GM12865 (cell line): ENCODE measurements at regions not wholly inside any gene's neighbourhood (a gene's known extent, or its start where the extent isn't known, plus 50 kb on each side); places are given as distances from the start of the nearest gene placed in this dataset.
A peak's percentile ranks its signal among the peaks of the same experiment; 100 is the strongest.

Experiments used
- DNase-seq: peaks from one replicate; pipeline ENCODE4 v3.0.0; 2010; ENCODE audit warnings: low read depth
- H3K4me3 ChIP-seq: 2 replicates; pipeline ENCODE4 v1.5.1; 2011; ENCODE audit warnings: mild to moderate bottlenecking, low read depth, low read length, control low read depth
- CTCF ChIP-seq: IDR thresholded peaks from 2 replicates; pipeline ENCODE4 v1.5.1; 2011; ENCODE audit warnings: low read length, control low read depth, low read depth, inconsistent platforms; ENCODE audit not compliant: insufficient read depth; ENCODE audit errors: missing control alignments

GRCh38 chr7:106793015-106793975 lies 71.8 kb upstream of the PIK3CG start:
- TF ChIP-seq CTCF: peak; percentile 48
- peak; percentile 58 for DNase-seq
- H3K4me3 ChIP-seq: no peak overlapping the region

- no peak for TF ChIP-seq CTCF
- no peak overlapping the region for H3K4me3 ChIP-seq
- DNase-seq: peak; percentile 4
Observed at GRCh38 chr7:106794276-106795083, 70.6 kb upstream of the PIK3CG start.

DNA sequence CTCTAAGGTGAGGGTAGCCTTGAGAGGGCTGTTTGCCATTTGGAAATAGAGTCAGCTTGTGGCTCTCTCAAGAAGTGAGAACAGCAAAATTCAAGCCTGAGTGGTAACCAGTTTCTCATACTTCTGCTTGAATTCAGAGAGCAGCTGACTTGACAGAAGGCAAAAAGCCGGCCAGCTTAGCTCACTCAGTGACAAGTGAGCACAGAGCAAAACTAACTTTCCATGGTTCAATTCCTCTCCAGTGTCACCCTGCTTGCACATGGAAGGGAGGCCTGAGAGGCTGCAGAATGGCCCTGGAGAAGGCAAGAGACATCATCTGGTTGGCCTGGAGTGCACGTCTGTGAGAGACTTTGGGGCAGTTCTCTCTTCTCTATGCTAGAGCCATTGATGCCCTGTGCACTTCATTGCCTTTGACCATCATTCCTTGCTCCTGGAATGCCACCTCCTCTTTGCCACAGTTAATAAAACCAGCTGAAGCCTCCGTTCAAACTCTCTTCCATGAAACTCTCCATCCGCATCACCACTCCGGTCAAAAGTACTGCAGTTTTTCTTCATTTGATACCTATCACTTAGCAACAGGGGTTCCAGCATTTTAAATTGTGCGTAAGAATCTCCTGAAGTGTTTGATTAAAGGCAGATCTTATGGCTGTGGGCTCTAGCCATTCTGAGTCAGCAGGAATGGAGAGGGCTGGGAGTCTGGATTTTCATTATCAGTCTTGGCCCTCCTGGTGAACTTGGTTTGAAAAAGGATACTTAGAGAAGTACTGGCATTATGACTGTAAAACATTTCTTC lies 69.8 kb upstream of the PIK3CG start:
- H3K4me3 ChIP-seq: no peak overlapping the region
- peak; percentile 18 for DNase-seq
- no peak for TF ChIP-seq CTCF

GRCh38 chr7:106795877-106796231 lies 69.2 kb upstream of the PIK3CG start:
- TF ChIP-seq CTCF: no peak
- no peak overlapping the region for H3K4me3 ChIP-seq
- DNase-seq: peak; percentile 68

DNA sequence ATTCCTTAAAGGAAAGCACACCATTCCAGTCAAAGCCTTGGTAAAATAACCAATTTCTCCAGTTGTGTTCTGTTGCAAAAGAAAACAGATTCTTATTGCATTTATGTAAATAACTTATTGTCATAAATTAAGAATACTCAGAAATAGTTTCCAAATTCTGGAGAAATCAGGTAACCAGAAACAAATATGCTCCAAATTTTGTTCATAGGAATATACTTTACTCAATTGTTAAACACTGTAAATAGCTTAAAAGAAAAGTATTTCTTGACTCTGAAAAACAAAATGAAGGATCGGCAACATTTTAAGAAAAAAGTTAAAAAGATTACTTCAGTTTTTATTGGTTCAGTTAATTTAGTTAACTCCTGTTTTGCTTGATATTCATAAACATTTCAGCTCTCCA lies 67.1 kb upstream of the PIK3CG start:
- DNase-seq: no peak
- no peak overlapping the region for H3K4me3 ChIP-seq
- no peak for TF ChIP-seq CTCF

DNA sequence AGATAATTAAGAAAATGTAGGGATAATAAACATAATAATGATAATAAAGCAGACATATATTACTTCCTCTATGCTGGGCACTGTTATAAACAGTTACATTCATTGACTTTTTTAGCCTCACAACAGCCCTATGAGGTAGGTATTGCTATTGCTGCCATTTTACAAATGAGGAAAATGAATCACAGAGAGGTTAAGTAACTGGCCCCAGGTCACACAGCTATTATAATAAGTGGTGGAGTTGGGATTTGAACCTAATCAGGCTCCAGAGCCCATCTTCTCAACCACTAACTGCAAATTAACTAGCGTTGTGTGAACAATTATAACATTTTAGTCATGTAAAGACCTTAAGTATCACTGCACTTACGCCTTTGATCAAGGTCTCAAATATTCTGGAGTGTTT lies 62.5 kb upstream of the PIK3CG start:
- no peak for TF ChIP-seq CTCF
- no peak for DNase-seq
- H3K4me3 ChIP-seq: no peak overlapping the region
